ENCODE measurements at regions not wholly inside any gene's neighbourhood (a gene's known extent, or its start where the extent isn't known, plus 50 kb on each side); places are given as distances from the start of the nearest gene placed in this dataset.

- Histone ChIP-seq H3K56ac (ENCODE audit: extremely low read depth, insufficient read depth, low read length) (no peak overlapping the region), H2AFZ (replicated peaks; ENCODE audit: low read length, poor library complexity) (no peak overlapping the region), H2AK5ac (ENCODE audit: low read depth, low read length) (no peak overlapping the region), H3K79me1 (ENCODE audit: low read depth in 1 of 2, low read length in 2 of 2) (no peaks in the 10 kb centered on the region), H2BK20ac (ENCODE audit: low read depth, low read length) (no peak overlapping the region), H3K4ac (ENCODE audit: low read depth, low read length) (no peak overlapping the region), H3K27ac (ENCODE audit: insufficient read depth, low read length) (no peak overlapping the region), H2BK120ac (ENCODE audit: low read depth, low read length) (no peak overlapping the region), H3K4me2 (ENCODE audit: low read depth, low read length) (no peak overlapping the region), H2AK9ac (replicated peaks; ENCODE audit: low read depth, low read length, poor library complexity) (no peak overlapping the region), H4K20me1 (ENCODE audit: insufficient read depth, low read length) (no peaks in the 10 kb centered on the region), H3K18ac (ENCODE audit: low read depth, low read length) (no peak overlapping the region), H2BK5ac (ENCODE audit: low read depth, low read length, poor library complexity, severe bottlenecking) (no peak overlapping the region), H3K9me3 (ENCODE audit: control insufficient read depth, insufficient read depth, low read length) (peaks cover 4% of the 10 kb centered on the region; the same call in 1 of the 2 replicates), H3K9me1 (ENCODE audit: insufficient read depth, low read length) (no peaks in the 10 kb centered on the region), H3K23ac (ENCODE audit: low read depth, low read length) (no peak overlapping the region), H2BK15ac (ENCODE audit: low read depth, low read length) (no peak overlapping the region), H4K91ac (ENCODE audit: insufficient read depth, low read depth, low read length) (no peak overlapping the region), H4K5ac (ENCODE audit: low read depth, low read length) (no peak overlapping the region), H3K4me1 (ENCODE audit: control insufficient read depth, insufficient read depth, low read length) (peaks cover 1% of the 10 kb centered on the region; the same call in 1 of the 2 replicates), H3K36me3 (ENCODE audit: control insufficient read depth, insufficient read depth, low read length) (no peaks in the 10 kb centered on the region), H3K9ac (ENCODE audit: low read depth, low read length) (no peak overlapping the region), H3K4me3 (ENCODE audit: insufficient read depth, low read depth, low read length) (no peak overlapping the region), H3K14ac (replicated peaks; ENCODE audit: low read depth, low read length) (no peak overlapping the region), H4K8ac (ENCODE audit: low read depth in 2 of 2, low read length in 2 of 2) (no peak overlapping the region), H3K27me3 (ENCODE audit: control insufficient read depth, insufficient read depth, low read length) (peaks cover 1% of the 10 kb centered on the region; the same call in 1 of the 2 replicates)
- ChIA-PET POLR2A (ENCODE audit: unreplicated experiment) (no interaction called here), CTCF (no interaction called here)
- no CpG with 5 or more reads among the region's 6 CpGs for WGBS, 2 experiments (ENCODE audit: extremely low coverage in 2 of 2, insufficient read length in 1 of 2)
- in situ Hi-C loops (cut with MboI; ENCODE audit: low sequenced_read_pairs) (no loop called here), intact Hi-C loops (cut with micrococcal nuclease) (no loop called here), dilution Hi-C loops (cut with HindIII; ENCODE audit: low sequenced_read_pairs, unreplicated experiment) (no loop called here)
- TF ChIP-seq ELK1 (IDR thresholded peaks at IDR 0.05; ENCODE audit: borderline replicate concordance, low read depth, low read length) (no peak), RFX5 (IDR thresholded peaks at IDR 0.05; ENCODE audit: low read depth, low read length) (no peak), NFE2L2 (IDR thresholded peaks at IDR 0.05; ENCODE audit: low read depth, low read length) (no peak), MAFK (IDR thresholded peaks at IDR 0.05; ENCODE audit: low read depth, low read length) (no peak), CTCF (conservative IDR thresholded peaks at IDR 0.05; ENCODE audit: low read depth, low read length) (no peak), CHD1 (IDR thresholded peaks at IDR 0.05; ENCODE audit: low read depth, low read length) (no peak), CEBPB (IDR thresholded peaks at IDR 0.05; ENCODE audit: low read depth, low read length) (no peak), BHLHE40 (IDR thresholded peaks at IDR 0.05; ENCODE audit: low read depth, low read length) (no peak), RCOR1 (IDR thresholded peaks at IDR 0.05; ENCODE audit: insufficient replicate concordance, low read length) (no peak), POLR2A (IDR thresholded peaks at IDR 0.05; ENCODE audit: low read depth, low read length) (no peak), MXI1 (IDR thresholded peaks at IDR 0.05; ENCODE audit: borderline replicate concordance, low read depth, low read length) (no peak), SMC3 (IDR thresholded peaks at IDR 0.05; ENCODE audit: low read depth, low read length) (no peak), RAD21 (IDR thresholded peaks at IDR 0.05; ENCODE audit: low read length) (no peak), MAZ (IDR thresholded peaks at IDR 0.05; ENCODE audit: borderline replicate concordance, low read depth, low read length) (no peak)
- ATAC-seq (ENCODE audit: low read depth) (no peak), DNase-seq (no peak)
- BruUV-seq (replicated peaks): no TSS peak
These were observed 83.6 kb upstream of the RBM24 start for GRCh38 chr6:17197607-17198006.
